HG03565 (cell line): ENCODE measurements at regions not wholly inside any gene's neighbourhood (a gene's known extent, or its start where the extent isn't known, plus 50 kb on each side); places are given as distances from the start of the nearest gene placed in this dataset.

Experiments
- ATAC-seq: cut with Tn5 transposase; IDR thresholded peaks from one replicate; pipeline ENCODE4 v1.9.1; 2021; ENCODE audit warnings: mild to moderate bottlenecking, moderate library complexity; ENCODE audit not compliant: unreplicated experiment

DNA sequence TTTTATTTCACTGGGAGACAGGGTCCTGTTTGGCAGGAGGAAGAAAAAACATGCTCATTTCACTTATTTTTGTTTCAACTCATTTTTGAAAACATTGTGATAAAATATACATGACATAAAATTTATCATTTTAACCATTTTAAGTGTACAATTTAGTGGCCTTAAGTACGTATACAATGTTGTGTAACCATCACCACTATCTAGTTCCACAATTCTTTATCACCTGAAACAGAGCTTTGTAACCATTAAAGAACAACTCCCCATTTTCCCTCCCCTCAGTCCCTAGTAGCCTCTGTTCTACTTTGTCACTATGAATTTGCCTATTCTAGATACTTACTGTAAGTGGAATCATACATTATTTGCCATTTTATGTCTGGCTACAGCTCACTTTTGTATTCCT, 143.8 kb downstream of the GPAT3 start:
- no peak for ATAC-seq

DNA sequence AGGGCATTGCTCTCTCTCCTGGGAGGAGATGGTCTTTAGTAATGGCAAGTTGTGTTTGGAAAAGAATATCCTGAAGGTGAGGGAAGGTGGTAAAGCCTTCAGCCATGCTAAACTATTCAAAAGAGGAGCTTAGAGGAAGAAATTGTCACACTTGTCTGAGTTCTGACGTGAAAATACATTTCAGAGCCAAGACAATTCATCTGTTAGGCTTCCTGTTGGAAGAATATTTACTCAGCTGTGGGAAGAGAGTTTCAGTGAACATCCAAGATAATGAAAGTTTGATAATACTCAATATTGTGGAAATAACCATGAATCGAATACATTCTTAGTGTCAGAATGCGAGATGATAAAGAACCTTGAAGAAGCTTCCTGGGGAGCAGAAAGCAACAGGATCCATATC, 143.3 kb downstream of the GPAT3 start:
- ATAC-seq, result no peak

DNA sequence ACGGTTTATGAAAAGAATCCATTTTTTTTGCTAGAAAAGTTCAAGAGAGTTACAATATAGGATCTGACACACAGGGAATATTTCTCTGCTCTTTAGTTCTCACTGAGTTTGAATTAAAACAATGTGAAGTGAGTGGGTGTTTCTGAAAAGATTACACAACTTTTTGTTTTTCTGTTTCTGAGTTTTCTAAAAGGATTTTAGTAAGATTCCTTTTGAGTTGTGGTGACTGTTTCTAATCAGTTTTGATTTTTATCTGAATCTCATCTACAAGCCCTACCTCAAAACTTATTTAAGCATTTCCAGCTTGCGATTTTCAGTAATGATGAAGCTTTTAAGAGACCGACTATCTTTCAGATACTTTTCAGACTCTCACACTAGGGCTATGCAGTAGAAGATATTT, 141.7 kb downstream of the GPAT3 start:
- no peak for ATAC-seq

DNA sequence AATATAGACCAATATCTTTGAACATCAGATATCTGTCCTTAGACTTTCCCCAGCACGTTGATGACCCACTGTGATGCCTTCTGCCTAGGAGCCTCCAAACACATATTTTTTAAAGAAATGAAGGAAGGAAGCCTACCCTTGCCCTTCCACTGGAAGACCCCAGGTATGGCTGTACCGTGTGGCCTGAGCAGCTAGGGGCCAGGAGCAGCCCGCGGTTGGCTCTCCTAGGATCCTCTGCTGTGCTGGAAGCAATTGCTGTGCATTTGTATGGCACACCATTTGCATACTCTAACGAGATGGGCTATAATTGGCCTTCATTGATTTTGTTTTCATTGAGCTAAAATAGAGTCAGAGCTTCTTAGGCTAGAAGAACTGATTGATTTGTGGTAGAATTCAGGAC, 128.8 kb downstream of the GPAT3 start:
- no peak for ATAC-seq

DNA sequence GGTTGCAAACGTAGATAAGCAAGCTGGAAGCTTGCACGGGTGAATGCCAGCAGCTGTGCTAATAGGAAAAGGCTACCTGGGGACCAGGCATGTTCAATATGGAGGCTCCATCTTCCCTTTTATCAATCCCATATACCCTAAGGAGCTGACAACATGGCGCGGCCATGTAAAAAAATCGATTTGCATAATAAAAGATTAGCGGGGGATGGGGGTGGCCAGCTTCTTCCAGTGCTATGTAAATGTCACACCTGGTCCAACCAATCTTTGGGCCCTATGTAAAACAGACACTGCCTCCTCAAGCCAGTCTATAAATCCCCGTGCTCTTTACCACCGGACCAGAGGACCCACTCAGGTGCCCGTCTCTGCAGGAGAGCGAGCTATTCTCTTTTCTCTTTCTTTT, 128.2 kb downstream of the GPAT3 start:
- ATAC-seq, result no peak

DNA sequence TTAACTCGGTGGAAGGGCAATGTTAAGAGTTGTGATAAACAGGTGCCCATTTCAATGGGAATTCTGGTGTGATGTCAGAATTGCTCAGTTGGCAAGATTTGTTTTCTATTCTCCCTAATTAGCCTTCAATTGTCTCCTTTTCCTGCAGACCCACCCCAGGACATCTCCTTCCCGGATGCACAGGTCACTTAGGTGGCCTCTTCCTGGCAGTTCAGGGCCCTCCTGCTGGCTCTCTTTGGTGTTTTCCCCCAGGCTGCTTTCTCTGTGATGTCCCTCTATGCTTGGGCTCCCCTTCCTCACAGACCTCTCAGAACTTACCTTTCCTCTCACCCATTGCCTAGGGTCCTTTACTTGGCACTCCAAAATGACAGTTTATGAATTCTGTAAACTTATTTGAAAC, 126.3 kb downstream of the GPAT3 start:
- no peak for ATAC-seq

DNA sequence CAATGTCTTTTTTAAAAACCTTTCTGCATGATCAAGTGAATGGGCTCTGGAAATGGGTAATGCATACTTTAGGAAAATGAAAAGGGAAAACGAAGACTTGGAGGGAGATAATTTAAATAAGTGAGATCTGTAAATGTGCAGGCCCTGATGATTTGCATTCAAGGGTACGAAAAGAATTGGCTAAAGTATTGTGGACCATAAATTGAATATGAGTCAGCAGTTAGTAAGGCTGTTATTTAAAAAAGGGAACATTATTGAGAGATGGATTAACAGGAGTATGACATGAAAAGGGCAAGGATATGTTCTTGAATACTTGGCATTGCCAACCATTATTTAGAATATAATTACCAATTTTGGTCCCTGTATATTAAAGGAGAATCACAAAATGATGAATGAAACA, 125.5 kb downstream of the GPAT3 start:
- no peak for ATAC-seq

DNA sequence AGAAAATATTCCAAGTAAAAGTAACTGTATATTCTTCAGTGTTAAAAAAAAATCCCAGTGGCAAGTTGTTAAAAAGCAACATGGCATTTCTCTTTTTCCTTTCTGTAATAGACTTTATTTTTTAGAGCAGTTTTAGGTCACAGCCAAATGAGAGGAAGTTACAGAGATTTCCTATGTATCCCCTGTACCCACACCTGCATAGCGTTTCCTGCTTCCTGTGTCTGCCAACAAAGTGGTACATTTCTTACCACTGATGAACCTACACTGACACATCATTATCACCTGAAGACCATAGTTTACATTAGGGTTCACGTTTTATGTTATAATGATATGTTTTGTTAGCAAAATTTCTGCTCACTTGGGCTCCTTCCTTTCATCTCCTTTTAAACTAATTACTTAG, 124.7 kb downstream of the GPAT3 start:
- ATAC-seq, result no peak

DNA sequence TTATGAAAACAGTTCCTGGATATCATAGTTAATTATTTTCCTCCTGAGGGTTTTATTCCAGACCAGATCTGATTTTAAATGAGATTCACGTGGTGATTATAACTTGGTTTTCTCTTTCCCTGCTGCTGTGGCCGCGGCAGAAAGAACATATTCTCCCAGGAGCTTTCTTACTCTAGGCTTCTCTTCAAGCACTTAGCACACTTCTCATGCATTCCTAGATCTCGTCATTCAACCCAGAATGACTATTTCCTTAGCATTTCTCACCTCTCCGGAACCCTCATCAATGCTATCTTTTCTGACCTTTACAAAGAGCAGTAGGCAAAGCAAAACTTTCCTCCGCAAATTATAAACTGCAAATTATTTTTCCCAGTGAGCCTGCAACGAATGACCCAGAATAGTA, 122.9 kb downstream of the GPAT3 start:
- ATAC-seq, result no peak

DNA sequence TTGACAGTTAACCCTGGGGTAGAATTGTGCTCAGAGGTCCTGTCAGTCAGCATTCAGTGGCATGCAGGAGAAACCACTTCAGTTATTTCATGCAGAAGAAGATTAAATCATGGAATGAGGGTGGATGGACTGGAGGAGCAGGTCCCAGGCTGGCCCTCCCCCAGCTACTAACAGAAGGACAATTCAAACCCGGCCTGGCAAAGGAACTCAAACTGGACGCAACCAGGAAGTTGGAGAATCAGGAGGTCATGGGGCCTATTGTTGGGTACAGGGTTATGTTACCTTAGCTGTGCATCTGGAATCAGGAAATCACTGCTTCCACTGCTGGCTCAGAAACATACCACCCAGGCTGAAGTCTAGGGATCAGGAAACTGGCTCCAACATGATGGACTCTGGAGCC, 121.4 kb downstream of the GPAT3 start:
- no peak for ATAC-seq
